Prostate gland (tissue), 2 donors: ENCODE measurements at regions not wholly inside any gene's neighbourhood (a gene's known extent, or its start where the extent isn't known, plus 50 kb on each side); places are given as distances from the start of the nearest gene placed in this dataset.

Experiments used
- DNase-seq: peaks from one replicate; pipeline ENCODE4 v3.0.0-alpha.2; 2019; ENCODE audit warnings: low spot score
- H3K27ac ChIP-seq, 2 donors: fragments of 200-600 bp; sonication (generic); 2 replicates each; pipeline ENCODE4 v1.5.1; 2017 to 2019
- H3K27me3 ChIP-seq: fragments of 200-600 bp; sonication (generic); replicated peaks from 2 replicates; pipeline ENCODE4 v1.5.1; 2019; ENCODE audit not compliant: insufficient read depth
- H3K36me3 ChIP-seq, 2 donors: fragments of 200-600 bp; sonication (generic); 1 replicate in 1 of 2; 2 replicates in 1 of 2; pipeline versions ENCODE4 v1.5.1 to v1.8.1; 2017 to 2019
- H3K4me1 ChIP-seq: fragments of 200-600 bp; sonication (generic); replicated peaks from 2 replicates; pipeline ENCODE4 v1.5.1; 2019
- H3K4me3 ChIP-seq, 2 donors: fragments of 200-600 bp; sonication (generic); 2 replicates each; pipeline ENCODE4 v1.5.1; 2017 to 2019
- H3K9me3 ChIP-seq: fragments of 200-600 bp; sonication (generic); 2 replicates; pipeline ENCODE4 v1.5.1; 2017
- POLR2A ChIP-seq: fragments of 450-650 bp; IDR thresholded peaks from one replicate; pipeline ENCODE4 v1.6.1; 2016; ENCODE audit warnings: antibody characterized with exemption, mild to moderate bottlenecking
- POLR2AphosphoS5 ChIP-seq: sonication (generic); formaldehyde crosslinking; IDR thresholded peaks from one replicate; pipeline ENCODE4 v1.6.1; 2017; ENCODE audit warnings: antibody characterized with exemption
- WGBS: methylation state at CpG from one replicate; pipeline ENCODE4 v1.1.5; 2018; 5-methylcytosine and 5-hydroxymethylcytosine counted together
- intact Hi-C: fragments of 100-400 bp; cut with DNase I; formaldehyde crosslinking; loops from one replicate; pipeline ENCODE4 v1.14.2; 2022
- TF ChIP-seq, protein P1 (sequence below), 4 experiments: fragments of 200-600 bp in 2 of 4; fragments of 450-650 bp in 2 of 4; sonication (generic) in 2 of 4; IDR thresholded peaks; 1 replicate in 3 of 4; 2 replicates in 1 of 4; pipeline ENCODE4 v1.5.1; 2016 to 2019; ENCODE audit warnings: antibody characterized with exemption in 4 of 4, mild to moderate bottlenecking in 2 of 4, moderate library complexity in 2 of 4

DNA sequence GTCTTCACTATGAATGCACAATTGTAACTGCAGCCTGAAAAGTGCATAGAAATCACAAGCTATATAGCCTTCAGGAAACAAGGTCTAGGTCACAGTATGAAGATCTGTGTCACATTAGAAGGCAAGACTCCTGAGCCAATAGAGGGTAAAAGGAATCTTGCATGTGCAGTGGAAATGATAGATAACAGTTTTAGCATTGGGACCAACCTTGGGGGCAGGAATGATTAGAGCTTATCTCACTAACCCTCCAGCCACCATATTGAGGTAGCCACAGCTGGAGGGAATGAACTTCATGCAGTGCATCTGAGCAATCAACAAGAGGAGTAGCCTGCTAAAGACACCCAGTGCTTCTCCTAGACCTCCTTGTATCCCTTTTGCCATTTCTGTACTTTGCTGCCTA, 390.1 kb downstream of the LTN1 start:
- Histone ChIP-seq H3K9me3 (no peaks in the 10 kb centered on the region), H3K4me3 (no peak overlapping the region), H3K27ac (no peak overlapping the region), H3K27me3 (no peaks in the 10 kb centered on the region), H3K36me3 (no peaks in the 10 kb centered on the region), H3K4me1 (no peaks in the 10 kb centered on the region)
- intact Hi-C loops = loop anchor here (10.0 kb wide), 1 partner anchor 62 kb away; no protein-coding TSS in a partner anchor
- no peak for TF ChIP-seq POLR2A
- TF ChIP-seq, protein P1, sequence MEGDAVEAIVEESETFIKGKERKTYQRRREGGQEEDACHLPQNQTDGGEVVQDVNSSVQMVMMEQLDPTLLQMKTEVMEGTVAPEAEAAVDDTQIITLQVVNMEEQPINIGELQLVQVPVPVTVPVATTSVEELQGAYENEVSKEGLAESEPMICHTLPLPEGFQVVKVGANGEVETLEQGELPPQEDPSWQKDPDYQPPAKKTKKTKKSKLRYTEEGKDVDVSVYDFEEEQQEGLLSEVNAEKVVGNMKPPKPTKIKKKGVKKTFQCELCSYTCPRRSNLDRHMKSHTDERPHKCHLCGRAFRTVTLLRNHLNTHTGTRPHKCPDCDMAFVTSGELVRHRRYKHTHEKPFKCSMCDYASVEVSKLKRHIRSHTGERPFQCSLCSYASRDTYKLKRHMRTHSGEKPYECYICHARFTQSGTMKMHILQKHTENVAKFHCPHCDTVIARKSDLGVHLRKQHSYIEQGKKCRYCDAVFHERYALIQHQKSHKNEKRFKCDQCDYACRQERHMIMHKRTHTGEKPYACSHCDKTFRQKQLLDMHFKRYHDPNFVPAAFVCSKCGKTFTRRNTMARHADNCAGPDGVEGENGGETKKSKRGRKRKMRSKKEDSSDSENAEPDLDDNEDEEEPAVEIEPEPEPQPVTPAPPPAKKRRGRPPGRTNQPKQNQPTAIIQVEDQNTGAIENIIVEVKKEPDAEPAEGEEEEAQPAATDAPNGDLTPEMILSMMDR (IDR thresholded peaks at IDR 0.05) = no peak
- TF ChIP-seq POLR2AphosphoS5 = no peak
- no peak for DNase-seq

DNA sequence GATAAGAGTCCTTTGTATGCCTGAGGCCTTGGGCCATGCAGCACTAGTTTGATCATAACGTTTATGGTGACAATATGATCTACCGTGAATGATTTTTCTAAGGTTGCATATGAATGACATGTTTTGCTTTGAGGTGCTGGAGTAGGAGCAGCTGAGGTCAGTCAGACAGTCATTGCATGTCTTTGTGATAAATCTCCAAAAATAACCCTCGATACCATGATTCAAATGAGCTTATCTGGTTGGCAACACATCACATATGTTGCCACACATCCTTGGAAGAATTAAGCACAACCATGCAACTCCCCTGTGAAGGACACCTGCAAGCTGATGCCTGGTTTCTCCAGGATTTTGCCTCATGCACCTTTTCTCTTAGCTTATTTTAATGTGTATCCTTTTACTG, 394.5 kb downstream of the LTN1 start:
- DNase-seq = no peak
- Histone ChIP-seq H3K9me3 (no peaks in the 10 kb centered on the region), H3K4me3 (no peak overlapping the region), H3K27ac (no peak overlapping the region), H3K27me3 (no peaks in the 10 kb centered on the region), H3K36me3 (no peaks in the 10 kb centered on the region), H3K4me1 (no peaks in the 10 kb centered on the region)
- TF ChIP-seq, protein P1 (IDR thresholded peaks at IDR 0.05) = no peak
- no peak for TF ChIP-seq POLR2A
- TF ChIP-seq POLR2AphosphoS5 = no peak
- intact Hi-C loops = no loop called here
- 86% methylated on average over 3 of the region's 3 CpGs for WGBS

DNA sequence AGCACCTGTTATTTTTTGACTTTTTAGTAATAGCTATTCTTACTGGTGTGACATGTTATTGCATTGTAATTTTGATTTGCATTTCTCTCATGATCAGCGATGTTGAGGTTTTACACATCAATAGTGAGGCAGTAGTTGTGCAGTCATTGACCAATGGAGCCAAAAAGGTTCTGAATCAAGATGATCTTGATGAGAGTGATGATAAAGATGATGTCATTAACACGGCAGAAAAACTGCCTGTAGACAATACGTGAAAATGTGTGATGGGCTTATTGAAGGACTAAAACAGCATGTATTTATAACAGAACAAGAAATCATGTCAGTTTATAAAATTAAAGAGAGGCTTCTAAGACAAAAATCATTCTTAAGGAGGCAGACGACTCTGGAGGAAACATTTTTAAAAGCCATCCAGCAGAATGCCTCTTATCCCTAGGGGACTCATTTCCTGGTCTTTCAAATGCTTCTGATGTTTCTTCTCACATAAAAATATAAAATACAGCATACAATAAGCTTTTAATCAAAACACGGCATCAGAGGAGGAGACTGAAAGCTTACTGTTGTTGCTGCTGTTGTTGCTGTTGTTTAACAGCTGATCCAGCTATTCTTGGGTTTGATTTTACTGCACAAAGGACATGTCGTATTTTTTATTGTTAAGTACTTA, 400.3 kb downstream of the LTN1 start:
- no peak for DNase-seq
- no peak overlapping the region for H3K27ac ChIP-seq
- no peak overlapping the region for H3K4me3 ChIP-seq
- WGBS = 57% methylated on average over 6 of the region's 6 CpGs
- no peaks in the 10 kb centered on the region for H3K27me3 ChIP-seq
- no peaks in the 10 kb centered on the region for H3K9me3 ChIP-seq
- intact Hi-C loops = no loop called here
- no peaks in the 10 kb centered on the region for H3K36me3 ChIP-seq
- no peaks in the 10 kb centered on the region for H3K4me1 ChIP-seq
- TF ChIP-seq, protein P1 (IDR thresholded peaks at IDR 0.05) = no peak
- TF ChIP-seq POLR2A = no peak
- TF ChIP-seq POLR2AphosphoS5 = no peak

DNA sequence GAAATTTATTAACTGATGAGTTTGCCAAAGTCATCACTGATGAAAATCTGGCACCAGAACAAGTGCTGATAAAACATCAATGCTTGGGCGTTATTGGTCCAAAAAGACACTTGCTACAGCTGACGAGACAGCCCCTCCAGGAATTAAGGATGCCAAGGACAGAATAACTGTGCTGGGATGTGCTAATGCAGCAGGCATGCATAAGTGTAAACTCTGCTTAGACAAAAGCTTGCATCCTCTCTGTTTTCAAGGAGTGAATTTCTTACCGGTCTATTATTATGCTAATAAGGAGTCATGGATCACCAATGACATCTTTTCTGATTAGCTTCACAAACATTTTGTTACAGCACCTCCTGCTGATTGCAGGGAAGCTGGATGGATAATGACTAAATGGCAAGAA, 402.0 kb downstream of the LTN1 start:
- 73% methylated on average over 3 of the region's 3 CpGs for WGBS
- Histone ChIP-seq H3K27me3 (no peaks in the 10 kb centered on the region), H3K27ac (no peak overlapping the region), H3K36me3 (no peaks in the 10 kb centered on the region), H3K4me1 (no peaks in the 10 kb centered on the region), H3K9me3 (no peaks in the 10 kb centered on the region), H3K4me3 (no peak overlapping the region)
- no peak for DNase-seq
- intact Hi-C loops = no loop called here
- no peak for TF ChIP-seq POLR2A
- TF ChIP-seq, protein P1 (IDR thresholded peaks at IDR 0.05) = no peak
- no peak for TF ChIP-seq POLR2AphosphoS5

DNA sequence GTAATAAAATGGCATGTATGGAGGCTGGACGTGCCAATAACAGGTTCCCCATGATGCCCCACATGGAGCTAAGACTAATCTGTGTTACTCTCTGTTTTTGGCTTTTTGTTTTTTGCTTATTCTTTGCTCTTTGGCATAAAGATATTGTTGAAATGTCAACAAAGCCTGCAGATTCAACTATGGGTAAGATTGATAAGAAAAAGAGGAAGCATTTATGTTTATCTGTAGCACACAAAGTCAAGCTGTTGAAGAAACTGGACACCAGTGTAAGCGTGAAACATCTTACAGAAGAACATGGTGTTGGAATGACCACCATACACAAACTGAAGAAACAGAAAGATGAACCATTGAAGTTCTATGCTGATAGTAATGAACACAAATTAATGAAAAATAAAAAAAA, 402.7 kb downstream of the LTN1 start:
- H3K4me1 ChIP-seq = no peaks in the 10 kb centered on the region
- no peak overlapping the region for H3K27ac ChIP-seq
- DNase-seq = no peak
- H3K4me3 ChIP-seq = no peak overlapping the region
- TF ChIP-seq POLR2A (no peak), POLR2AphosphoS5 (no peak)
- TF ChIP-seq, protein P1 (IDR thresholded peaks at IDR 0.05) = no peak
- H3K36me3 ChIP-seq = no peaks in the 10 kb centered on the region
- H3K27me3 ChIP-seq = no peaks in the 10 kb centered on the region
- 45% methylated on average over 2 of the region's 2 CpGs for WGBS
- intact Hi-C loops = no loop called here
- no peaks in the 10 kb centered on the region for H3K9me3 ChIP-seq
